HG02610 (cell line): ENCODE measurements at regions not wholly inside any gene's neighbourhood (a gene's known extent, or its start where the extent isn't known, plus 50 kb on each side); places are given as distances from the start of the nearest gene placed in this dataset.
"Not testable (repeated sequence)": the region's sequence is repeated elsewhere in the genome, so short reads cannot be mapped to it uniquely, and the experiment has no call there.

Experiments
- ATAC-seq: cut with Tn5 transposase; IDR thresholded peaks from one replicate; pipeline ENCODE4 v1.9.1; 2021; ENCODE audit warnings: mild to moderate bottlenecking, moderate library complexity; ENCODE audit not compliant: unreplicated experiment

DNA sequence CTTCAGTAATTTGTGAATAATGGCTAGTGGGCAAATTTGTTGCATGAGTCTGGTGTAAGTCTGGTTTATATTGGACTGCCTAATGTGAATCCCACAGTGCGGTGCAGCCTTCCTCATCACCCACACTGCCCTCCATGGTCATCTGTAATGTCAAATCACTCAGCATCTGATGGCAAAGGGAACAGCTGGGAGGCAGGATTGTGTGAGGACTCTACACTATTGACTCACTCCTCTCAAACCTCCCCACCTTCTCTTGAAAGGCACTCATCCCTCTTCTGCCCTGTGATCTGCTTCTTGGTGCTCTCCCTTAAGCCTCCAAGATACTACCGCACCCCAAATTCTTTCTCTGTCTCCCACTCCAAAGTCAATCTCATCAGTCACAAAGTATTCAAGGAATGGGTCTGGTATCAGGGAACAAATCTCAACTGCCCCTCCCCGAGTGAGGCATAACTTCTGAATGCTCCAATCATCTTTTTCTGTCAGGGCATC is 146.0 kb upstream of the BEND6 start:
- no peak for ATAC-seq

DNA sequence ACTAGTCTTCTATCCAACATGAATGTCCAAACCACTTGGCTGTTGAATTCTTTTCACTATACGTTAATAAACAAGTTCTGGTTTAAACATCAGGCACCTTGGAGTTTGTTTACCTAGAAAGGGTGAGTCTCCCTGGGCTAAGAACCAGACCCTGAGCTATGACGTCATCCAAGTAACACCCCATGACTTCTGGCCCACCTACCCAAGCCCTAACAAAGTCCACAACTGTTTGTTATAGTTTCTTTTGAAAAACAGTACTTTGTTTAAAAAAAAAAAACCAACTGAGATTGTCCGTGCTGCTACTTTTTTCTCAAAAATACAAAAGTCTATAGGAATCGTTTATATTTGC is 146.9 kb upstream of the BEND6 start:
- ATAC-seq, result no peak

DNA sequence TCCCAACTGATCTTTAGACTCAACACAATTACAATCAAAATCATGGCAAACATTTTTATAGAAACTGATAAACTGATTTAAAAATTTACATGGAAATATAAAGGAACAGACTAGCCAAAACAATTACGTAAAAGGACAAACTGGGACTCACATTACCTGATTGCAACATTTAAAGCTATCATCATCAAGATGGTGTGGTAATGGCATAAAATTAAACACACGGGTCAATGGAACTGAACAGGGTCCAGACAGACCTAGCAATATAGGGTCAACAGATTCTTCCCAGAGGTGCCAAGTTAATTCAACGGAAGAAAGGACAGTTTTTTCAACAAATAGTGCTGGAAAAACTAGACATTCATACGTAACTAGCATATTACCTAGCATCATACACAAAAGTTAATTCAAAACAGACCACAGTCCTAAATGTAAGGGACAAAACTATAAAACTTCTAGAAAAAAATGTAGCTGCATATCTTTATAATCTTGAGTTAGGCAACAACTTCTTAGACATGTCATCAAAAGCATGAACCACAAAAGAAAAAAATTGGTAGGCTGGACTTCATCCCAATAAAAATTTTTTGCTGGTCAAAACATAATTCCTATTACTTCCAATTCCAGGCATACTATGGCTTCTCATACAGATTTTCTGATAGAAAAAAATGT is 147.4 kb upstream of the BEND6 start:
- no peak for ATAC-seq

DNA sequence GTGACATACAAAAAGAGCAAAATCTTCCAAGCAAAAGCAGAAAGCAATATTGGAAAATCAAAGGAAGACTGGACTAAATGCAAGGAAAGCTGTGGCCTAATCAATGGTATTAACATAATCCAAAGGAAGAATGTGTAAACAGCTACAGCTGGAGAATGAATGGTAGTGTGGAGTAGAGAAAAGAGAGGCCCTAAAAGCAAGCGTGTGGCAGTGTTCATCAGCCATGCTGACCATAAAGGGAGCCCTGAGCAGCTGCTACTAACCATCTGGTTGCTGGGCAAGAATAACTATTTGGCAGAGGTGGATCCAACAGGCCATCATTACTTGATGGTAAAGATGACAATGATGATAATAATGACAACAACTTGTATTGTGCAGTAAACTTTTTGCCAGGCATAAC is 148.5 kb upstream of the BEND6 start:
- no peak for ATAC-seq

DNA sequence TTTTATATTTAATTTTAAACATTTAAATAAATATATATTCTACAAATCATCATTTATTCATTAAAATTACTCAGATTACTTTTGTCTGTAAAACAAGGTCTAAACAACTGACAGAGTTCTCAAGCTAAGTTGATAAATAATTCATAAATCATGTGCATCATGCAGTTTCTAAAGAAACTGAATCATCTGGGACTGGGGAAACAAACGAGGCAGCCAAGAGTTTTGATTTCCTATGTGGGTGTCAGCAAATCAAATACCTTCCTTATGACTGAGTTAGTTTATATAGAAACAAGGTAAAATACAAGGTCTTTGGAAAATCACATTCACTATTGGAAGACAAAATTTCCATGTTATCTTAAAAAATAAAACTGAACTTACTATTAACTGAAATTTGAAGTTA is 149.9 kb upstream of the BEND6 start:
- no peak for ATAC-seq

DNA sequence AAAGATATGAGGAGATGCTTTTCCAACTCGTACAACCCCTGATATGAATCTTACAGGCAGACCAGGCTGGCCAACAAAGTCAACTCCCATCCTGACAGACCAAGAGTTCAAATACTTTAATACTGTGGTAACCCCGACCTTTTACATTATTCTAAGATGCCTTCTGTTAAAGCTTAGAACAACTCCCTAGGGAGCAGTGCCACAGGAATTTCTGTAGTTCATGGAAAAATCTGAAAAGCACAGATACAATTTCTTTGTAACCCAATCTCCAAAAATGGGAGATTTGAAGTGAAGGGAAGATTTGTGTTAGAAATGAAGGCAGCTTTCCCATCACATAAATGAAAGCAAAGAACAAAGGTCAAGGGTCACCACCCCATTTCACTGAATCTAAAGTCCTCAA is 151.3 kb upstream of the BEND6 start:
- ATAC-seq, result no peak

DNA sequence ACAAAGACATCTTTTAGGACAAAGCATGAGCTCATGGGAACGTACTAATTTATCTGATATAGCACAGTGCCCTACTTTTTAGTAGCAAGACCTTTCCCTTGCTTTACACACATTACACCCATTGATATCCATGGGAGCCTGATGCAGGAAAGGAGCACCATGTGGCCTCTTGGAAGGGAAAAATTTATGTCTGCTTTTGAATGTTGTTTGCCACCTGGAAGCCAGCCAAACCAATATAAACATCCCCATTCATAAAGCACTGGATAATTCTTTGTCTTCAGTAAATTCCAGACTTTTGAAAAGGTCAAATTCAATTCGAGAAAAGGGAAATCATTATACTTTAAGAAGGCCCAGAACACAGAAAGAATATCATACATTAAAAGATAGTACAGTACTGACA is 152.3 kb upstream of the BEND6 start:
- no peak for ATAC-seq

DNA sequence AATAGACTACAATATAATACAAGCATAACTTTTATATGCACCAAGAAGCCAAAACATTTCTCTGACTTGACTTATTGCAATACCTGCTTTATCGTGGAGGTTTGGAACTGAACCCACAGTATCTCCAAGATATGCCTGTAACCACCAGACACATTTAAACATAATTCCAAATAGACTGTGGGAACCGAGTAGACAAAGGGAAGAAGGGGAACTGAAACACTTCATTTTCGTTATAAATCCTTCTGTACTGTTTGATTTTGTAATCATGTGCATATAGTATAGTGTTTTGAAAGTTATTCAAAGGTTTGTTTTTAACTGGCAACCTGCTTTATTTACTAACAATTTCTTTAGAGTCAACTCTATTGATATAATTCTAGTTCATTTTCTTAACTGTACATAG is 154.9 kb upstream of the BEND6 start:
- ATAC-seq, result no peak

DNA sequence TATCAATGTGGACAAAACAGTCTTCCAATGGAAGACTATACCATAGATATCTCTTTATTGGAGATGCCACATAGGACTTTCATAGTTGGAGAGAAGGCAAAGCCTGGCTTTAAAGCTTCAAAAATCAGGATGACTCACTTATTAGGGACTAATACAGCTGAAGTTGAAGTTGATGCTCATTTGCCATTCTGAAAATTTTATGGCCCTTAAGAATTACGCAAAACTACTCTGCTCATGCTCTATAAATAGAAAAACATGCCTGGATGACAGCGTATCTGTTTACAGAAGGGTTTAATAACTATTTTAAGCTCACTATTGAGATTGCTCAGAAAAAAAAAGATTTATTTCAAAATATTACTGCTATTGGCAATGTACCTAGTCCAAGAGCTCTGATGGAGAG is 155.5 kb upstream of the DST start:
- ATAC-seq, result no peak

DNA sequence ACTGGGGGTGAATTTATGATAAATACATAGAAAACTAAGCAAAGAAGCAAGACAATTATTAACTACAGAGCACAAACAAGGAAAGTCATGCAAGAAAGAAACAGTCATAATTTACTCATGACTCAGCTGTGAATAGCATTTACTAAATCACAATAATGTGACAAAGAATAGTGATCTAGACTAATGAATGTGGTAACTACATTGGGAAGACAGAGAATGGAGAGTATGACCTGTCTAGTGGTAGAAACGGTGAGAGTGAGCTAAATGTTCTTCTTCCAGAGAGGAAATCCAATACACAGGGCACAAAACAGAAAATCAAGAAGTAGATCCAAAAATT is 153.5 kb upstream of the DST start:
- peak; percentile 55 for ATAC-seq

DNA sequence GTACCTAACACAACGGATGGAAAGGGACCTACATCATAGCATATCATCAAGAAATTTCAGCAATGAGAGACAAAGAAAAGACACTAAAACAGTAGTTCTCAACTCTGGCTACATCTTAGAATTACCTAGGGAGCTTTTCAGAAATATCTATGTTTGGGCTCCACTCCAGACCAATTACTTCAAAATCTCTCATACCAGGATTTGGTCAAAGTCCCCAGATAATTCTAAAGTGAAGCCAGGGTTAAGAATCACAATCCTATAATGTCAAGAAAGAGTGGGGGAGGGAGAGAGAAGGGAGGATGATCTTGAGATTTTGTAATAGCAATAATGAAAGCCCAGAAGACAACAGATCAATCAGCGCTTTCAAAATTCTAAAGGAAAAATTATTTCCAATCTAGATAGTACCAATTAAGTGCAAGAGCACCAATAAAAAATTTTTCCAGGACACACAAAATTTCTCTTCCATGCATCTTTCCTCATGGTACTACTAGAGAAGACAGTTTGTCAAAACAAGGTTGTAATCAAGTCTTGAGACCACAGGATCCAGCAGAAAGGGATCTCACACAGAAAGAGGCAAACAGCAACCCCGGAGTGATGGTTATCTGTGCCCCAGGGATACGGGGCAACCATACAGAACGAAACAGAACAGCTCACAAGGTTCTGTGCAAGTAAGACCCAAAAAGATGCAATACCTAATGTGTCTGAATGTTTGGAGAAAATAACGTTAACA is 152.9 kb upstream of the DST start:
- peak; percentile 6 for ATAC-seq

DNA sequence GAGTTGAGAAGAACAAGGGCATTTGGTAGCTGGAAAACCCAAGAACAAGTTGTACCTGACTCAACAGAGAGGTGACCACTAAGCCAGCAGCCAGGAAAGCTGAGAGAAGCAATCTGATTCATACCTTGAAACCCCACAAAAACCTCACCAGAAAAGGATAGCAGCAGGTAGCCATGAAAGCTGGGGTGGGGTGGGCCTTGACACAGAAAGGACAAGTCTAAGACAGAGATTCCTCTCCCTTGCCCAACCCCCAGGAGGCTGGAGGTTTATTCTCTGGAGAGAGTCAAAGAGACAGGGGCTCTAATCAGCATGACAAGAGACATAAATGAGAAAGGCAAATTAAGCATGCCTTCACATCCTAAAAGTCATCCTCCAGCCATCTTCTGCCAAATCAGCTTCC is 151.7 kb upstream of the DST start:
- ATAC-seq, result peak; percentile 67

DNA sequence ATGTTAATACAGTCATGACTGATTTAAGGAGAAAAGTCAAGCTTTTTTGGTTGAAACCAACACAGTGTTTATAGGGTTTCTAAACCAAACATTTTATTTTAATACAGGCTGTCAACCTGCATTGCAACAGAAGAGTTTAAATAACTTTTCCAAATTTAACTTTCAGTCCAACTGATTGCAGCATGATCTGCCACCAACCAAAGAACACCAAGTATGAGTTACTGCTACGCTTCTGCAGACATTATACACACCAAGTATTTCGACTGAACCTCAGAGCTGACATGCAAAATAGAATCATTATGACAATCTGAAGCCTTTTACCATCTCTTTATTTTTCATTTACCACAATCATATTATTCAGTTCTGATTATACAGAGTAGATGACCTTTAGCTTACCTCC is 151.2 kb upstream of the DST start:
- peak; percentile 44 for ATAC-seq

DNA sequence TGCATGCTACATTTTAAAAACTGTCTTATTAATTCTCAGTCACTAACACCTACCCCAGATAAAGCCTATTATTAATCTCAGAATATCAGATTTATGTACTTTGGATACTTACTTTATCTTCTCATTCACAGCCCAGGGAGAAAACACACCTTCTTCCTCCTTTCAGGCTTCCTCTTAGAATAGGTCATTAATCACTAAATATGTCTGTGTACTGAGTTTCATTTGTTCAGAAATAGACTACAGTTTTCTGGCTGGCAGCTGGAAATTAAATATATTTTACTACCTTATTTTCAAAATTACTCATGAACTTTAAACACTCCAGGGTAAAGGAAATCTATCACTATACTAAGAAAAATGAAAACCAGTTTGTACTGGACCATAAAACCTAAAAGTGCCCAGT is 147.7 kb upstream of the DST start:
- ATAC-seq, result no peak

DNA sequence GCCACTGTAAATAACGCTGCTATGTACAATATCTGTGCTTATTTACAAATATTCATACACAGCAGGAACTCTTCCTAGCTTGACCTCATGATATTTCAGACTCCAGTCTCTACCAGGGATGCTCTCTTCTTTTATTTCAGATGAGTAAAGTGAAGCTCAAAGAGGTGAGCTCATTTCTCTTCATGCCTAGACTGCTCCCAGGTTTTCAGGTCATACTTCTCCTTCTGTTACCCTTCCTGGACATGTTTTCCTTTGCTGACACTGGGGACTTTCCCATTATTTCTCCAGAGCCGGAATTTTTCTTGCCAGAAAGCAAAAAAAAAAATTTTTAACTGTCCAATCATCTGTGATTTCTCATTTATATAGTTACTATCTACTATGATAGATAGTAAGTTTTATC is 147.2 kb upstream of the DST start:
- ATAC-seq, result no peak

DNA sequence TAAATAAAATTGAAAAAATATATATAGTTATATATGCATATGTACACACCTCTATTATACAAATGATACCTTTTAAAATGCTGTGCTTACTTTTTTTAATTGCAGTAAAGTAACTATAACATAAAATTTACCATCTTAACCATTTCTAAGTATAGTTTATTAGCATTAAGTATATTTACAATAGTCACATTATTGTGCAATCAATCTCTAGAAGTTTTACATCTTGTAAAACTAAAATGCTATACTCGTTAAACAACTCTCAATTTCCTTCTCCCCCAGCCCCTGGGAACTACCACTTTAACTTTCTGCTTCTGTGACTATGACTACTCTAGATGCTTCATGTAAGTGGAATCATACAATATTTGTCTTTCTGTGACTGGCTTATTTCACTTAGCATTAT is 146.7 kb upstream of the DST start:
- no peak for ATAC-seq

DNA sequence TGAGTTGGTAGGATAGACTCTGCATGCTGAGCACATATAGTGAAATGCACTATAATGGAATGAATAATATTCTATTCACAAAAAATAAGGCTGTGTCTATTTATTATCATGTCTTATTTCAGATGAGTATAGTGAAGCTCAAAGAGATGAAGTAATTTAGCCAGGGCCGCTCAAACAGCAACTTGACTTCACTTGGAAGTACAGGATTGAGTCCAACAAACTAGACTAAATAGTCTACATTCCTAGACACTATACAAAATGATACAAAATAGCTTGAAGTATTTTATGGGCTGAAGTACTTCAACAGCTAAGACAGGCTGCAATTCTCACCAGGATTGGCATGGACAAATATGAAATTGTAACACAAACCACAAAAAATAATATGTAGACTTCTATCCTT is 144.5 kb upstream of the DST start:
- ATAC-seq, result no peak

DNA sequence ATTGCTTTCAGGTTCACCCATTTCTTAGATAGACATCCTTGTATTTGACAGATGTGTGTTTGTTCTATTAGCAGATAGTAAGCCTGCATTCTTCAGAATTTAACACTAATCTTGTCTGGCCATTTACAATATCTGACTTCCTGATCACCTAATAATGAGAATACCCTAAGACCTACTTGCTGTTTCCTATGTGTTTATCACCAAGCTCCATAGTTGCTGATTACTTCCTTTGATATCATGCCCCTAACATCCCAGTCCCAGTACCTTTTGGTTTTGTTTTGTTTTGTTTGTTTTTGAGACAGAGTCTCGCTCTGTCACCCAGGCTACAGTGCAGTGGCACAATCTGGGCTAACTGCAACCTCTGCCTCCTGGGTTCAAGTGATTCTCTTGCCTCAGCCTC is 143.6 kb upstream of the DST start:
- ATAC-seq, result no peak

DNA sequence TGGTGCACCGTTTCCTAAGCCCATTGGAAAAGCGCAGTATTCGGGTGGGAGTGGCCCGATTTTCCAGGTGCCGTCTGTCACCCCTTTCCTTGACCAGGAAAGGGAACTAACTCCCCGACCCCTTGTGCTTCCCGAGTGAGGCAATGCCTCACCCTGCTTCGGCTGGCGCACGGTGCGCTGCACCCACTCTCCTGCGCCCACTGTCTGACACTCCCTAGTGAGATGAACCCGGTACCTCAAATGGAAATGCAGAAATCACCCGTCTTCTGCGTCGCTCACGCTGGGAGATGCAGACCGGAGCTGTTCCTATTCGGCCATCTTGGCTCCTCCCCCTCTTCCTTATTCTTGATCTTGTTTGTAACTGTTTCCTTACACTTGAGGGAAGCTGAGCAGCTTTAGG is 142.8 kb upstream of the DST start:
- ATAC-seq, result not testable (repeated sequence)

DNA sequence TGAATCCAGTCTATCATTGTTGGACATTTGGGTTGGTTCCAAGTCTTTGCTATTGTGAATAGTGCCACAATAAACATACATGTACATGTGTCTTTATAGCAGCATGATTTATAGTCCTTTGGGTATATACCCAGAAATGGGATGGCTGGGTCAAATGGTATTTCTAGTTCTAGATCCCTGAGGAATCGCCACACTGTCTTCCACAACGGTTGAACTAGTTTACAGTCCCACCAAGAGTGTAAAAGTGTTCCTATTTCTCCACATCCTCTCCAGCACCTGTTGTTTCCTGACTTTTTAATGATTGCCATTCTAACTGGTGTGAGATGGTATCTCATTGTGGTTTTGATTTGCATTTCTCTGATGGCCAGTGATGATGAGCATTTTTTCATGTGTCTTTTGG is 137.4 kb upstream of the DST start:
- ATAC-seq, result not testable (repeated sequence)

DNA sequence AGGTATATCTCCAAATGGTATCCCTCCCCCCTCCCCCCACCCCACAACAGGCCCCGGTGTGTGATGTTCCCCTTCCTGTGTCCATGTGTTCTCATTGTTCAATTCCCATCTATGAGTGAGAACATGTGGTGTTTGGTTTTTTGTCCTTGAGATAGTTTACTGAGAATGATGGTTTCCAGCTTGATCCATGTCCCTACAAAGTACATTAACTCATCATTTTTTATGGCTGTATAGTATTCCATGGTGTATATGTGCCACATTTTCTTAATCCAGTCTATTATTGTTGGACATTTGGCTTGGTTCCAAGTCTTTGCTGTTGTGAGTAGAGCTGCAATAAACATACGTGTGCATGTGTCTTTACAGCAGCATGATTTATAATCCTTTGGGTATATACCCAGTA is 135.8 kb upstream of the DST start:
- ATAC-seq, result not testable (repeated sequence)

DNA sequence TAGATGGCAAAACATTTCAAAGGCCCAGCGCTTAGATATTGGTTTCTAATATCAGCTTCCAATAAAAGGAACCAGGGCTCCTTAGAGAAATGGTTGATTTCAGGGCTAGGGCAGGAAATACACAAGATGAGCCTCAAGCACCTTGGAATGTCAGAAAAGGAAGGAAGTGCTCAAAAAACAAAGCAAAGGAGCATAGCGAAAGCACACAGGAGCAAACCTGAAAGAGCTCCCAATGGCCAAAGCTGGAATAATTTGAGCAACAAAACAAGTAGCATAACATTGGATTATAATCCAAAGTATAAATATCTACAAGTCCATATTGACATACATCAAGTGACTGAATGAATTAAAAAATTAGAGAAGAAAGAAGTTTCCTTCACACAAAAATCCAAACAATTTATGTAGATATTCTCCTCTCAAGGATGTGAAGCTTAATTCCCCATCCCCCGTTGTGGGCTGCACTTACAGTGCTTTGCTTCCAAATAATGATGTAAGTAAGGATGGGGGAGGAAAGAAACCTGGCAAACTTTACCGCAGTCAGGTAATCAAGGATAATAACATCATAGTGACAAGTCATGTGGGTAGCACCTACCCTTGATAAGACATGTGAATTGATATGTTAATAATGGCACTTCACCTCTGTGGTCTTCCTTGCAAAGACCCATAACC is 132.9 kb upstream of the DST start:
- ATAC-seq, result no peak
